ENCODE measurements at regions not wholly inside any gene's neighbourhood (a gene's known extent, or its start where the extent isn't known, plus 50 kb on each side); places are given as distances from the start of the nearest gene placed in this dataset.
A peak's percentile ranks its signal among the peaks of the same experiment; 100 is the strongest.

GRCh38 chr2:160994141-160995002 lies 165.9 kb upstream of the TANK start:
- Mint-ChIP-seq H3K4me3 (peak overlapping the region in 1 of 8 donors; percentile 66), H3K4me1 (peaks cover 6 to 11% (median 8%) of the 10 kb centered on the region in 3 donors), H3K36me3 (no peaks in the 10 kb centered on the region), H3K27ac (peak overlapping the region in 1 of 6 donors; percentile 36), H3K27me3 (peaks cover 0 to 4% (median 0%) of the 10 kb centered on the region in 3 donors), H3K9me3 (no peaks in the 10 kb centered on the region)
- ATAC-seq (ENCODE audit: low read depth in 2 of 2) (peak; percentile 69 to 72), DNase-seq (peak; percentile 63)

- ATAC-seq (ENCODE audit: low read depth in 2 of 2), result no peak
- H3K4me1 Mint-ChIP-seq, result peaks cover 6 to 11% (median 8%) of the 10 kb centered on the region in 3 donors
Observed at GRCh38 chr2:160996584-160996983, 163.6 kb upstream of the TANK start.

DNA sequence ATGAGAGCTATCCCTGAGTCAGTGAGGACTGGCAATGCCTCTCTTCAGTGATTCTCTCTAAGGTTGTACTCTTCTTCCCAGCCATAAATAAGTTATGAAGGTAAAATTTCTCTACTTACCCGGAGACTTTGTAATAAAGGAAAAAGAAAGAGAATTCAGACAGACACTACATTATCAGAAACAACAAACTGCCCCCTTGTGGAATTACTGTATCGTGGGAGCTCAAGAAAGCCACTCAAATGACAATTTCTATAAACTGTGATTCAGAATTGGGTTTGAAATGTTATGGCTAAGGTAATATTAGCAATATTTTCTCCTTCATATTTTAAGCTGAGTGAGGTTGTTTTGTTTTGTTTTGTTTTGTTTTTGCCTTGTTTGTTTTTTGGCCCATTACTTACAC lies 155.8 kb upstream of the TANK start:
- Mint-ChIP-seq H3K27me3 (peaks cover 9 to 22% (median 20%) of the 10 kb centered on the region in 3 donors), H3K4me3 (no peak overlapping the region), H3K36me3 (no peaks in the 10 kb centered on the region), H3K27ac (no peak overlapping the region), H3K9me3 (peaks cover 0 to 4% (median 0%) of the 10 kb centered on the region in 7 donors), H3K4me1 (no peaks in the 10 kb centered on the region)
- DNase-seq, result no peak
- no peak for ATAC-seq (ENCODE audit: low read depth in 2 of 2)

More at GRCh38 chr2:160996584-160996983, 163.6 kb upstream of the TANK start:
- Mint-ChIP-seq H3K27ac (no peak overlapping the region), H3K36me3 (no peaks in the 10 kb centered on the region), H3K9me3 (no peaks in the 10 kb centered on the region), H3K27me3 (peaks cover 0 to 4% (median 0%) of the 10 kb centered on the region in 3 donors), H3K4me3 (no peak overlapping the region)
- DNase-seq, result no peak

DNA sequence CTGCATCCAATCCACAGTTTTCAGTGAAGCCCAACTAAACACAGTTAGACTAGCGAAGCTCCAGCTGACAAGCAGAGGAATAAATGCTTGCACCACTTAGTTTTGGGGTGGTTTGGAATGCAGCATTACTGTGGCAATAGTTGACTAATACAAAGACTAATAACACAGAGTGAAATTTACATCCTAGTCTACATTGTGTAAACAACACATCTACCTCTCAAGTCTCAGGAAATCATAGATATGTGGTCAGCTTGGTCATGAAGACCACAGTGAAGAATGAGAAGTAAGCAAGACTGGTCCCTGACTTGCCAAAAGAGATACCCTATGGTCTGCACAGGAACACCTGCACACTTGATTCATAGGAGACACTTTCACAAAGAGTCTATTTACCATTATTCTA lies 155.1 kb upstream of the TANK start:
- H3K36me3 Mint-ChIP-seq, result no peaks in the 10 kb centered on the region
- no peak overlapping the region for H3K27ac Mint-ChIP-seq
- H3K4me3 Mint-ChIP-seq, result no peak overlapping the region
- H3K27me3 Mint-ChIP-seq, result peaks cover 9 to 25% (median 22%) of the 10 kb centered on the region in 3 donors
- no peak for ATAC-seq (ENCODE audit: low read depth in 2 of 2)
- no peaks in the 10 kb centered on the region for H3K4me1 Mint-ChIP-seq
- DNase-seq, result no peak
- peaks cover 0 to 4% (median 0%) of the 10 kb centered on the region in 7 donors for H3K9me3 Mint-ChIP-seq

DNA sequence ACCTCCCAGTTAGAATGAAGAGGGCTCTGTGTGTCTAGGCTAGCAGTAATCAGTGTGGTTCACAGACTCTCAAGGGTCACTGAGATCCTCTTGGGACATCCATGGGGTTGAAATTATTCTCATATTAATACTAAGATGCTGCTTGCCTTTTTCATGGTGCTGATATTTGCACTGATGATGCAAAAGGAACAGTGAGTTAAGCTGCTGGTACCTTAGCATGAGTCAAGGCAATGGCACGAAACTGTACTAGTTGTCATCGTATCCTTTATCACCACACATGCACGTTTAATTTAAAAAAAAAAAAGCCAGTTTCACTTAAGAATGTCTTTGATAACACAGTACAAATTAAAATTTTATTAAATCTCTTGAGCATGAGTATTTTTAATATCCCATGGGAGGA lies 151.9 kb upstream of the TANK start:
- Mint-ChIP-seq H3K27me3 (peaks cover 34 to 42% (median 36%) of the 10 kb centered on the region in 3 donors), H3K27ac (no peak overlapping the region), H3K36me3 (no peaks in the 10 kb centered on the region), H3K4me3 (no peak overlapping the region), H3K4me1 (no peaks in the 10 kb centered on the region), H3K9me3 (peaks cover 0 to 4% (median 0%) of the 10 kb centered on the region in 7 donors)
- DNase-seq (no peak), ATAC-seq (ENCODE audit: low read depth in 2 of 2) (no peak)

DNA sequence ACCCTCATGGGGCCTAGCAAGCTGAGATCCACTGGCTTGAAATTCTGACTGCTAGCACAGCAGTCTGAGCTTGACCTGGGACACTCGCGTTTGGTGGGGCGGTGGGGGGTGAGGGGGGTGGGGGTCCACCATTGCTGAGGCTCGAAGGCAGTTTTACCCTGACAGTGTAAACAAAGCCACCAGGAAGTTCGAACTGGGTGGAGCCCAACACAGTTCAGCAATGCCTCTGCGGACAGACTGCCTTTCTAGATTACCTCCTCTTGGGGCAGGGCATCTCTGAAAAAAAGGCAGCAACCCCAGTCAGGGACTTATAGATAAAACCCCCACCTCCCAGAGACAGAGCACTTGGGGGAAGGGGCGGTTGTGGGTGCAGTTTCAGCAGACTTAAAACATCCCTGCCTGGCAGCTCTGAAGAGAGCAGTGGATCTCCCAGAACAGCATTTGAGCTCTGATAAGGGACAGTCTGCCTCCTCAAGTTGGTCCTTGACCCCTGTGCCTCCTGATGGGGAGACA lies 149.7 kb upstream of the TANK start:
- ATAC-seq (ENCODE audit: low read depth in 2 of 2), result no peak
- H3K9me3 Mint-ChIP-seq, result peaks cover 0 to 18% (median 8%) of the 10 kb centered on the region in 7 donors
- H3K27ac Mint-ChIP-seq, result no peak overlapping the region
- no peaks in the 10 kb centered on the region for H3K4me1 Mint-ChIP-seq
- H3K4me3 Mint-ChIP-seq, result no peak overlapping the region
- no peak for DNase-seq
- no peaks in the 10 kb centered on the region for H3K36me3 Mint-ChIP-seq
- peaks cover 22 to 42% (median 26%) of the 10 kb centered on the region in 3 donors for H3K27me3 Mint-ChIP-seq

GRCh38 chr2:161017780-161018470 lies 142.3 kb upstream of the TANK start:
- ATAC-seq (ENCODE audit: low read depth in 2 of 2), result no peak
- H3K9me3 Mint-ChIP-seq, result peaks cover 6 to 34% (median 14%) of the 10 kb centered on the region in 7 donors
- H3K4me3 Mint-ChIP-seq, result no peak overlapping the region
- H3K4me1 Mint-ChIP-seq, result no peaks in the 10 kb centered on the region
- peaks cover 3 to 15% (median 6%) of the 10 kb centered on the region in 3 donors for H3K27me3 Mint-ChIP-seq
- H3K27ac Mint-ChIP-seq, result no peak overlapping the region
- no peaks in the 10 kb centered on the region for H3K36me3 Mint-ChIP-seq
- no peak for DNase-seq

- DNase-seq (no peak), ATAC-seq (ENCODE audit: low read depth in 2 of 2) (no peak)
- H3K4me3 Mint-ChIP-seq, result no peak overlapping the region
- peak overlapping the region in 1 of 6 donors; percentile 33 for H3K27ac Mint-ChIP-seq
- H3K4me1 Mint-ChIP-seq, result no peaks in the 10 kb centered on the region
- peaks cover 9 to 30% (median 14%) of the 10 kb centered on the region in 7 donors for H3K9me3 Mint-ChIP-seq
- H3K36me3 Mint-ChIP-seq, result no peaks in the 10 kb centered on the region
- H3K27me3 Mint-ChIP-seq, result peaks cover 0 to 13% (median 6%) of the 10 kb centered on the region in 3 donors
Observed at GRCh38 chr2:161019311-161019710, 140.9 kb upstream of the TANK start.

DNA sequence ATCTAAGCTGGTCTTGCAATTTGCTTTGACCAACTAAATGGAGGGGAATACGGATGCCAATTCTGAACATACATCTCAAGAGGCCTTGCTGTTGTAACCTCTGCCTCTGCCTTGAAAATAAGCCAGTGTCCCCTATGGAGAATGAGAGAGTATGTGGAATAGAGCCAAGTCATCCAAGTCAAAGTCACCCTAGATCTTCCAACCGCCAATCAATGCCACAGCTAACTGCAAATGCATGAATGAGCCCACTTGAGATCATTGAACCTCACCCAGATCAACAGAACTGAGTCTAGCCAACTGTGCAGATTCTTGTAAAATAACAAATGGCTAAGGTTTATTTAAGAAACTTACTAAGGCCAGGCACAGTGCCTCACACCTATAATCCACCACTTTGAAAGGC lies 139.8 kb upstream of the TANK start:
- H3K36me3 Mint-ChIP-seq, result no peaks in the 10 kb centered on the region
- H3K27me3 Mint-ChIP-seq, result peaks cover 7 to 14% (median 9%) of the 10 kb centered on the region in 3 donors
- no peak overlapping the region for H3K4me3 Mint-ChIP-seq
- no peak overlapping the region for H3K27ac Mint-ChIP-seq
- H3K9me3 Mint-ChIP-seq, result peaks cover 3 to 19% (median 8%) of the 10 kb centered on the region in 7 donors
- H3K4me1 Mint-ChIP-seq, result no peaks in the 10 kb centered on the region
- no peak for DNase-seq
- no peak for ATAC-seq (ENCODE audit: low read depth in 2 of 2)

- Mint-ChIP-seq H3K36me3 (no peaks in the 10 kb centered on the region), H3K9me3 (peaks cover 0 to 7% (median 2%) of the 10 kb centered on the region in 7 donors), H3K4me3 (no peak overlapping the region), H3K27ac (no peak overlapping the region), H3K4me1 (no peaks in the 10 kb centered on the region), H3K27me3 (peaks cover 9 to 15% (median 10%) of the 10 kb centered on the region in 3 donors)
- ATAC-seq (ENCODE audit: low read depth in 2 of 2) (no peak), DNase-seq (no peak)
Observed at GRCh38 chr2:161028581-161028980, 131.6 kb upstream of the TANK start.

DNA sequence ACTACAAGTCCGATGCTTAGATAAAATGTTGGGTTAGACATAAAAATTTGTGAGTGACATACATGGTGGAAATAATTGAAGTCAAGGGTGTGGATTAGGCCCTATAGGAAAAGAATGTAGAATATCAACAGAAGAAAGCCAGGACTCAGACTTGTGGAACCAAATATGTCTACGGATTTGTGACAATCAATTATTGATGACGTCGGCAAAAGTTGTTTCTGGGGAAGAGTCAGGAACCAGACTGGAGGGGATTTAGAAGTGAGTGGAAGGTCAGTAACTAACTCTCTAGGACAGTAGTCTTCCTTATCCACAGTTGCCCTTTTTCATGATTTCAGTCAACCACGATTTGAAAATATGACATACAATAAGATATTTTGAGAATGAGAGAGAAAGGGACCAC lies 130.9 kb upstream of the TANK start:
- DNase-seq (no peak), ATAC-seq (ENCODE audit: low read depth in 2 of 2) (no peak)
- Mint-ChIP-seq H3K4me3 (no peak overlapping the region), H3K36me3 (no peaks in the 10 kb centered on the region), H3K9me3 (peaks cover 0 to 5% (median 0%) of the 10 kb centered on the region in 7 donors), H3K27ac (no peak overlapping the region), H3K27me3 (peaks cover 3 to 11% (median 10%) of the 10 kb centered on the region in 3 donors), H3K4me1 (no peaks in the 10 kb centered on the region)

GRCh38 chr2:161030260-161031063 lies 129.8 kb upstream of the TANK start:
- no peak overlapping the region for H3K4me3 Mint-ChIP-seq
- peaks cover 4 to 10% (median 6%) of the 10 kb centered on the region in 3 donors for H3K27me3 Mint-ChIP-seq
- H3K4me1 Mint-ChIP-seq, result no peaks in the 10 kb centered on the region
- DNase-seq (no peak), ATAC-seq (ENCODE audit: low read depth in 2 of 2) (no peak)
- H3K36me3 Mint-ChIP-seq, result peaks cover 0 to 9% of the 10 kb centered on the region in 2 donors
- no peak overlapping the region for H3K27ac Mint-ChIP-seq
- peaks cover 0 to 8% (median 4%) of the 10 kb centered on the region in 7 donors for H3K9me3 Mint-ChIP-seq

DNA sequence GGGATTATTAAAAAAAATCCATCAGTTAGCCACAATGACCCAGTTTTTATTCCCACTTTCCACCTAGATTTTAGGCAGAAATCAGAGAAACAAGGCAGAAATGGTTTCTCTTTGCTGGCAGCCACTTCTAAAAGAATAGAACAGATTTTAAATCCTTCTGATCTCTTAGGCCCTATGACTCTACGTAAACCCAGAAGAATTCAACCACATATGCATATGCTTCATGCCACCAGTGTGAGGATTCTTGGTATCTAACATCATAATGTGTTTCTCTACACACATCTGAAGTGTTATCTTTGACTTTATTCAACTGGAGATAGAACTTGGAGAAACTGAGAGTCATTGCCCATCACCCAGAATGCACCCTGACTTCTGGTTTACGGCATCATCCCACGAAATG lies 128.7 kb upstream of the TANK start:
- Mint-ChIP-seq H3K4me1 (no peaks in the 10 kb centered on the region), H3K27ac (no peak overlapping the region), H3K9me3 (peaks cover 0 to 10% (median 5%) of the 10 kb centered on the region in 7 donors), H3K36me3 (peaks cover 0 to 9% of the 10 kb centered on the region in 2 donors), H3K4me3 (no peak overlapping the region), H3K27me3 (peaks cover 5 to 20% (median 11%) of the 10 kb centered on the region in 3 donors)
- ATAC-seq (ENCODE audit: low read depth in 2 of 2) (no peak), DNase-seq (no peak)
